ENCODE measurements at regions not wholly inside any gene's neighbourhood (a gene's known extent, or its start where the extent isn't known, plus 50 kb on each side); places are given as distances from the start of the nearest gene placed in this dataset.

- TF ChIP-seq EP300 (IDR thresholded peaks at IDR 0.05) (no peak), CTCF (IDR thresholded peaks at IDR 0.05) (no peak), POLR2A (IDR thresholded peaks at IDR 0.05) (no peak), POLR2AphosphoS5 (IDR thresholded peaks at IDR 0.05) (no peak)
These were observed 84.5 kb upstream of the GALNT5 start for GRCh38 chr2:157172866-157173578.
